Duodenal mucosa (tissue), 2 donors: ENCODE measurements at regions not wholly inside any gene's neighbourhood (a gene's known extent, or its start where the extent isn't known, plus 50 kb on each side); places are given as distances from the start of the nearest gene placed in this dataset.

Source experiments
- H3K27ac ChIP-seq: one replicate; pipeline ENCODE4 v1.7.0; 2013; ENCODE audit warnings: low read depth, low read length
- H3K27me3 ChIP-seq, 2 donors: one replicate each; pipeline ENCODE4 v1.7.0; 2013; ENCODE audit warnings: low read length in 2 of 2, control low read depth in 1 of 2; ENCODE audit not compliant: insufficient read depth in 2 of 2, control insufficient read depth in 1 of 2
- H3K36me3 ChIP-seq, 2 donors: one replicate each; pipeline ENCODE4 v1.7.0; 2013; ENCODE audit warnings: low read length in 2 of 2, control low read depth in 1 of 2; ENCODE audit not compliant: insufficient read depth in 2 of 2, control insufficient read depth in 1 of 2
- H3K4me1 ChIP-seq, 2 donors: one replicate each; pipeline ENCODE4 v1.7.0; 2013; ENCODE audit warnings: low read length in 2 of 2, control low read depth in 1 of 2; ENCODE audit not compliant: insufficient read depth in 2 of 2, control insufficient read depth in 1 of 2
- H3K4me3 ChIP-seq, 2 donors: one replicate each; pipeline ENCODE4 v1.7.0; 2013; ENCODE audit warnings: low read length in 2 of 2, low read depth in 1 of 2
- H3K9ac ChIP-seq, 2 donors: one replicate each; pipeline ENCODE4 v1.7.0; 2013; ENCODE audit warnings: low read length in 2 of 2, low read depth in 1 of 2
- H3K9me3 ChIP-seq, 2 donors: one replicate each; pipeline ENCODE4 v1.7.0; 2013; ENCODE audit warnings: low read length in 2 of 2, control low read depth in 1 of 2; ENCODE audit not compliant: control insufficient read depth in 1 of 2

GRCh38 chr14:51479584-51480325, 172.0 kb upstream of the FRMD6 start:
- no peak overlapping the region for H3K9ac ChIP-seq
- no peaks in the 10 kb centered on the region for H3K27me3 ChIP-seq
- H3K4me3 ChIP-seq, result no peak overlapping the region
- no peaks in the 10 kb centered on the region for H3K4me1 ChIP-seq
- H3K36me3 ChIP-seq, result no peaks in the 10 kb centered on the region
- H3K9me3 ChIP-seq, result no peaks in the 10 kb centered on the region
- H3K27ac ChIP-seq, result no peak overlapping the region

- H3K4me1 ChIP-seq, result no peaks in the 10 kb centered on the region
- H3K27ac ChIP-seq, result no peak overlapping the region
- no peaks in the 10 kb centered on the region for H3K9me3 ChIP-seq
- no peak overlapping the region for H3K4me3 ChIP-seq
- no peak overlapping the region for H3K9ac ChIP-seq
- H3K27me3 ChIP-seq, result no peaks in the 10 kb centered on the region
- no peaks in the 10 kb centered on the region for H3K36me3 ChIP-seq
Measured at GRCh38 chr14:51481643-51482042, 170.1 kb upstream of the FRMD6 start.

- Histone ChIP-seq H3K9ac (no peak overlapping the region), H3K9me3 (no peaks in the 10 kb centered on the region), H3K4me1 (no peaks in the 10 kb centered on the region), H3K27me3 (no peaks in the 10 kb centered on the region), H3K36me3 (no peaks in the 10 kb centered on the region), H3K4me3 (no peak overlapping the region), H3K27ac (no peak overlapping the region)
Measured at GRCh38 chr14:51482102-51482501, 169.6 kb upstream of the FRMD6 start.

- no peaks in the 10 kb centered on the region for H3K9me3 ChIP-seq
- no peaks in the 10 kb centered on the region for H3K4me1 ChIP-seq
- H3K27ac ChIP-seq, result no peak overlapping the region
- H3K36me3 ChIP-seq, result no peaks in the 10 kb centered on the region
- H3K4me3 ChIP-seq, result no peak overlapping the region
- no peaks in the 10 kb centered on the region for H3K27me3 ChIP-seq
- H3K9ac ChIP-seq, result no peak overlapping the region
Measured at GRCh38 chr14:51484485-51484884, 167.2 kb upstream of the FRMD6 start.

- no peaks in the 10 kb centered on the region for H3K4me1 ChIP-seq
- no peak overlapping the region for H3K4me3 ChIP-seq
- H3K36me3 ChIP-seq, result no peaks in the 10 kb centered on the region
- no peaks in the 10 kb centered on the region for H3K27me3 ChIP-seq
- no peak overlapping the region for H3K27ac ChIP-seq
- no peaks in the 10 kb centered on the region for H3K9me3 ChIP-seq
- H3K9ac ChIP-seq, result no peak overlapping the region
Measured at GRCh38 chr14:51485733-51486132, 166.0 kb upstream of the FRMD6 start.

- no peak overlapping the region for H3K27ac ChIP-seq
- peaks cover 0 to 4% of the 10 kb centered on the region in 2 donors for H3K4me1 ChIP-seq
Measured at GRCh38 chr14:51487848-51488247, 163.9 kb upstream of the FRMD6 start.

GRCh38 chr14:51488569-51489220, 163.0 kb upstream of the FRMD6 start:
- Histone ChIP-seq H3K4me3 (no peak overlapping the region), H3K4me1 (peaks cover 0 to 4% of the 10 kb centered on the region in 2 donors), H3K27me3 (no peaks in the 10 kb centered on the region), H3K9me3 (no peaks in the 10 kb centered on the region), H3K36me3 (no peaks in the 10 kb centered on the region), H3K9ac (no peak overlapping the region), H3K27ac (no peak overlapping the region)

More at GRCh38 chr14:51487848-51488247, 163.9 kb upstream of the FRMD6 start:
- H3K27me3 ChIP-seq, result no peaks in the 10 kb centered on the region
- H3K4me3 ChIP-seq, result no peak overlapping the region
- H3K9ac ChIP-seq, result no peak overlapping the region
- no peaks in the 10 kb centered on the region for H3K36me3 ChIP-seq
- H3K9me3 ChIP-seq, result no peaks in the 10 kb centered on the region

- Histone ChIP-seq H3K36me3 (no peaks in the 10 kb centered on the region), H3K27ac (no peak overlapping the region), H3K27me3 (no peaks in the 10 kb centered on the region), H3K9me3 (no peaks in the 10 kb centered on the region), H3K4me1 (peaks cover 0 to 4% of the 10 kb centered on the region in 2 donors), H3K9ac (no peak overlapping the region), H3K4me3 (no peak overlapping the region)
Measured at GRCh38 chr14:51490205-51490604, 161.5 kb upstream of the FRMD6 start.

GRCh38 chr14:51491036-51491545, 160.6 kb upstream of the FRMD6 start:
- peaks cover 0 to 4% of the 10 kb centered on the region in 2 donors for H3K4me1 ChIP-seq
- H3K27ac ChIP-seq, result no peak overlapping the region
- H3K36me3 ChIP-seq, result no peaks in the 10 kb centered on the region
- no peak overlapping the region for H3K9ac ChIP-seq
- no peaks in the 10 kb centered on the region for H3K27me3 ChIP-seq
- no peak overlapping the region for H3K4me3 ChIP-seq
- H3K9me3 ChIP-seq, result peaks cover 0 to 3% of the 10 kb centered on the region in 2 donors

GRCh38 chr14:51491776-51492175, 159.9 kb upstream of the FRMD6 start:
- no peak overlapping the region for H3K9ac ChIP-seq
- no peak overlapping the region for H3K4me3 ChIP-seq
- H3K4me1 ChIP-seq, result peaks cover 0 to 4% of the 10 kb centered on the region in 2 donors
- H3K27ac ChIP-seq, result no peak overlapping the region
- no peaks in the 10 kb centered on the region for H3K27me3 ChIP-seq
- peaks cover 1 to 3% of the 10 kb centered on the region in 2 donors for H3K9me3 ChIP-seq
- no peaks in the 10 kb centered on the region for H3K36me3 ChIP-seq
